ENCODE measurements at regions not wholly inside any gene's neighbourhood (a gene's known extent, or its start where the extent isn't known, plus 50 kb on each side); places are given as distances from the start of the nearest gene placed in this dataset.

DNA sequence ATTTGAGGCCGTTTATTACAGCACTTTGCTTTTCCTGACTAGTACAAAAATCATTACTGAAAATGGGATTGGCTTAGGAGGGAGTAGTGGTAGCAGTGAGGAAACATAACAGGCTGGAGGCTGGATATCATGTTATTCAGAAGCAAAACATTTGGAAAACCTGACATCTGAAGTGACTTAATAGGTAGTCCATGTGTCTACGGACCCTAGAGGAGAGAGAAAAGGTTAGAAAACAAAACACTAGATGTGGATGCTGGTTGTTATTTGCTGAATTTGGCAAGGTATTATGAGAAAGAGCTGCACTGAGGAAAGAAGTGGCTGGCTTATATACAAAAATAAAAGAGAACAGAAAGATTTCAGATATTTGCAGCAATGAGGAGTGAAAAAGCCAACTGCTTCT is 139.9 kb downstream of the MEX3B start:
- Histone ChIP-seq H3K36me3 (replicated peaks; ENCODE audit: insufficient read depth, low read depth) (no peaks in the 10 kb centered on the region), H3K9me3 (ENCODE audit: low read depth) (no peaks in the 10 kb centered on the region), H3K27ac (no peak overlapping the region), H2AFZ (no peak overlapping the region), H3K27me3 (no peaks in the 10 kb centered on the region), H4K20me1 (ENCODE audit: insufficient read depth, poor library complexity, severe bottlenecking) (no peaks in the 10 kb centered on the region), H3K4me2 (no peak overlapping the region), H3K4me3 (no peak overlapping the region), H3K79me2 (no peaks in the 10 kb centered on the region), H3K4me1 (ENCODE audit: insufficient read depth) (peaks cover 23% of the 10 kb centered on the region), H3K9me2 (replicated peaks; ENCODE audit: insufficient read depth) (no peaks in the 10 kb centered on the region)
- no peak for DNase-seq (ENCODE audit: low spot score)
- TF ChIP-seq EZH2 (IDR thresholded peaks at IDR 0.05; ENCODE audit: borderline replicate concordance), result no peak
- no peak for TF ChIP-seq CTCF (IDR thresholded peaks at IDR 0.05; ENCODE audit: poor library complexity)
- TF ChIP-seq EZH2phosphoT487 (IDR thresholded peaks at IDR 0.05; ENCODE audit: low read depth, severe bottlenecking, unreplicated experiment), result no peak
- 86% methylated on average over 2 of the region's 2 CpGs for WGBS (ENCODE audit: low lambda C conversion rate, missing lambda C conversion rate)

DNA sequence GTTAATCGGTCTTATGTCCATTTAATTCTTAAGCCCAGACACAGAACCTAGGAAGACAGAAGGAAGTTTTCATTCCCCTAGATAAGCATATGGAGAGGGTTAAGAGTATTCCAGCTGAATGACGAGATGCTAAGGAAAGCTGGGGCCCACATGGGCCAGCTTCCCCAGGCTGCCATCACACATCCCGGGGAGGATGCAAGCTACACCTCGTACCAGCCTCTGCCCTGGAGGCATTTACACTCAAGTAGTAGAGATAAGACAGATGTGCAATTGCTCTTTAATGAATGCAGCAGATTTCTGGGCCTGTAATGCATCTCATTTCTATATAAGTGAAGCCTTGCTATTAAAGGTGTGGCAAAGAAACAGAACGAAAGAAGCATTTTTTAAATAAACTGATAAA is 144.5 kb downstream of the MEX3B start:
- no peak overlapping the region for H3K4me2 ChIP-seq
- no peak overlapping the region for H3K27ac ChIP-seq
- H3K9me2 ChIP-seq (replicated peaks; ENCODE audit: insufficient read depth), result no peaks in the 10 kb centered on the region
- no peaks in the 10 kb centered on the region for H3K9me3 ChIP-seq (ENCODE audit: low read depth)
- no peak for DNase-seq (ENCODE audit: low spot score)
- H3K4me3 ChIP-seq, result no peak overlapping the region
- H3K79me2 ChIP-seq, result no peaks in the 10 kb centered on the region
- no peaks in the 10 kb centered on the region for H4K20me1 ChIP-seq (ENCODE audit: insufficient read depth, poor library complexity, severe bottlenecking)
- H3K4me1 ChIP-seq (ENCODE audit: insufficient read depth), result no peaks in the 10 kb centered on the region
- H3K27me3 ChIP-seq, result no peaks in the 10 kb centered on the region
- H3K36me3 ChIP-seq (replicated peaks; ENCODE audit: insufficient read depth, low read depth), result no peaks in the 10 kb centered on the region
- TF ChIP-seq EZH2phosphoT487 (IDR thresholded peaks at IDR 0.05; ENCODE audit: low read depth, severe bottlenecking, unreplicated experiment), result no peak
- no peak for TF ChIP-seq CTCF (IDR thresholded peaks at IDR 0.05; ENCODE audit: poor library complexity)
- TF ChIP-seq EZH2 (IDR thresholded peaks at IDR 0.05; ENCODE audit: borderline replicate concordance), result no peak
- H2AFZ ChIP-seq, result no peak overlapping the region
- 58% methylated on average over 5 of the region's 5 CpGs for WGBS (ENCODE audit: low lambda C conversion rate, missing lambda C conversion rate)

- no peak overlapping the region for H3K4me3 ChIP-seq
- no peaks in the 10 kb centered on the region for H4K20me1 ChIP-seq (ENCODE audit: insufficient read depth, poor library complexity, severe bottlenecking)
- H3K79me2 ChIP-seq, result no peaks in the 10 kb centered on the region
- no peak overlapping the region for H2AFZ ChIP-seq
- WGBS (ENCODE audit: low lambda C conversion rate, missing lambda C conversion rate), result 96% methylated on average over 2 of the region's 2 CpGs
- no peak for DNase-seq (ENCODE audit: low spot score)
- no peaks in the 10 kb centered on the region for H3K27me3 ChIP-seq
- TF ChIP-seq EZH2 (IDR thresholded peaks at IDR 0.05; ENCODE audit: borderline replicate concordance), result no peak
- no peak for TF ChIP-seq EZH2phosphoT487 (IDR thresholded peaks at IDR 0.05; ENCODE audit: low read depth, severe bottlenecking, unreplicated experiment)
- no peak for TF ChIP-seq CTCF (IDR thresholded peaks at IDR 0.05; ENCODE audit: poor library complexity)
- H3K9me2 ChIP-seq (replicated peaks; ENCODE audit: insufficient read depth), result no peaks in the 10 kb centered on the region
- no peak overlapping the region for H3K27ac ChIP-seq
- no peak overlapping the region for H3K4me2 ChIP-seq
- no peaks in the 10 kb centered on the region for H3K4me1 ChIP-seq (ENCODE audit: insufficient read depth)
- no peaks in the 10 kb centered on the region for H3K9me3 ChIP-seq (ENCODE audit: low read depth)
- no peaks in the 10 kb centered on the region for H3K36me3 ChIP-seq (replicated peaks; ENCODE audit: insufficient read depth, low read depth)
Measured at GRCh38 chr15:81899730-81900129, 146.1 kb downstream of the MEX3B start.

- Histone ChIP-seq H3K27ac (no peak overlapping the region), H2AFZ (no peak overlapping the region), H3K4me1 (ENCODE audit: insufficient read depth) (no peaks in the 10 kb centered on the region), H4K20me1 (ENCODE audit: insufficient read depth, poor library complexity, severe bottlenecking) (no peaks in the 10 kb centered on the region), H3K9me2 (replicated peaks; ENCODE audit: insufficient read depth) (no peaks in the 10 kb centered on the region), H3K4me2 (no peak overlapping the region), H3K36me3 (replicated peaks; ENCODE audit: insufficient read depth, low read depth) (no peaks in the 10 kb centered on the region), H3K79me2 (no peaks in the 10 kb centered on the region), H3K4me3 (no peak overlapping the region), H3K9me3 (ENCODE audit: low read depth) (no peaks in the 10 kb centered on the region), H3K27me3 (no peaks in the 10 kb centered on the region)
- WGBS (ENCODE audit: low lambda C conversion rate, missing lambda C conversion rate), result 98% methylated on average over 2 of the region's 2 CpGs
- DNase-seq (ENCODE audit: low spot score), result no peak
- TF ChIP-seq EZH2 (IDR thresholded peaks at IDR 0.05; ENCODE audit: borderline replicate concordance) (no peak), CTCF (IDR thresholded peaks at IDR 0.05; ENCODE audit: poor library complexity) (no peak), EZH2phosphoT487 (IDR thresholded peaks at IDR 0.05; ENCODE audit: low read depth, severe bottlenecking, unreplicated experiment) (no peak)
Measured at GRCh38 chr15:81899024-81899423, 146.8 kb downstream of the MEX3B start.

Measured in hepatocyte (in vitro differentiated cells).